IPS-18a (cell line): ENCODE measurements at regions not wholly inside any gene's neighbourhood (a gene's known extent, or its start where the extent isn't known, plus 50 kb on each side); places are given as distances from the start of the nearest gene placed in this dataset.
"Not testable (repeated sequence)": the region's sequence is repeated elsewhere in the genome, so short reads cannot be mapped to it uniquely, and the experiment has no call there.

Source experiments
- H3K27ac ChIP-seq: one replicate; pipeline ENCODE4 v1.5.1; 2013; ENCODE audit warnings: low read length
- H3K27me3 ChIP-seq: one replicate; pipeline ENCODE4 v1.6.1; 2013; ENCODE audit warnings: mild to moderate bottlenecking, low read length; ENCODE audit not compliant: control insufficient read depth, insufficient read depth
- H3K36me3 ChIP-seq: one replicate; pipeline ENCODE4 v1.6.1; 2013; ENCODE audit warnings: low read depth, low read length; ENCODE audit not compliant: control insufficient read depth
- H3K4me1 ChIP-seq: one replicate; pipeline ENCODE4 v1.6.1; 2013; ENCODE audit warnings: low read depth, low read length; ENCODE audit not compliant: control insufficient read depth
- H3K4me3 ChIP-seq: one replicate; pipeline ENCODE4 v1.5.1; 2013; ENCODE audit warnings: low read length
- H3K9ac ChIP-seq: one replicate; pipeline ENCODE4 v1.6.1; 2013; ENCODE audit warnings: mild to moderate bottlenecking, low read length, moderate library complexity
- H3K9me3 ChIP-seq: one replicate; pipeline ENCODE4 v1.6.1; 2013; ENCODE audit warnings: low read depth, low read length; ENCODE audit not compliant: control insufficient read depth

- no peaks in the 10 kb centered on the region for H3K36me3 ChIP-seq
- H3K4me3 ChIP-seq: no peak overlapping the region
- no peaks in the 10 kb centered on the region for H3K4me1 ChIP-seq
- no peak overlapping the region for H3K27ac ChIP-seq
- H3K27me3 ChIP-seq: no peaks in the 10 kb centered on the region
- no peak overlapping the region for H3K9ac ChIP-seq
- H3K9me3 ChIP-seq: no peaks in the 10 kb centered on the region
Observed at GRCh38 chr12:73998894-73999293, 538.7 kb upstream of the ATXN7L3B start.

GRCh38 chr12:74015118-74015517 lies 522.5 kb upstream of the ATXN7L3B start:
- Histone ChIP-seq H3K27ac (no peak overlapping the region), H3K9me3 (no peaks in the 10 kb centered on the region), H3K9ac (no peak overlapping the region), H3K36me3 (no peaks in the 10 kb centered on the region), H3K4me1 (peaks cover 9% of the 10 kb centered on the region), H3K27me3 (no peaks in the 10 kb centered on the region), H3K4me3 (no peak overlapping the region)

- H3K9ac ChIP-seq, H3K27me3 ChIP-seq, H3K36me3 ChIP-seq, H3K4me3 ChIP-seq, H3K9me3 ChIP-seq, H3K4me1 ChIP-seq, H3K27ac ChIP-seq: not testable (repeated sequence)
Observed at GRCh38 chr12:74016324-74016723, 521.3 kb upstream of the ATXN7L3B start.

GRCh38 chr12:74018849-74019248 lies 518.8 kb upstream of the ATXN7L3B start:
- H3K9ac ChIP-seq: no peak overlapping the region
- no peak overlapping the region for H3K27ac ChIP-seq
- peaks cover 9% of the 10 kb centered on the region for H3K4me1 ChIP-seq
- H3K9me3 ChIP-seq: no peaks in the 10 kb centered on the region
- H3K36me3 ChIP-seq: no peaks in the 10 kb centered on the region
- H3K4me3 ChIP-seq: no peak overlapping the region
- no peaks in the 10 kb centered on the region for H3K27me3 ChIP-seq

GRCh38 chr12:74021937-74022336 lies 515.7 kb upstream of the ATXN7L3B start:
- H3K4me3 ChIP-seq: no peak overlapping the region
- H3K4me1 ChIP-seq: peaks cover 9% of the 10 kb centered on the region
- no peaks in the 10 kb centered on the region for H3K27me3 ChIP-seq
- no peak overlapping the region for H3K9ac ChIP-seq
- H3K36me3 ChIP-seq: no peaks in the 10 kb centered on the region
- no peaks in the 10 kb centered on the region for H3K9me3 ChIP-seq
- H3K27ac ChIP-seq: no peak overlapping the region

- no peaks in the 10 kb centered on the region for H3K4me1 ChIP-seq
- no peaks in the 10 kb centered on the region for H3K9me3 ChIP-seq
- no peaks in the 10 kb centered on the region for H3K27me3 ChIP-seq
- H3K4me3 ChIP-seq: no peak overlapping the region
- no peak overlapping the region for H3K27ac ChIP-seq
- H3K9ac ChIP-seq: no peak overlapping the region
- no peaks in the 10 kb centered on the region for H3K36me3 ChIP-seq
Observed at GRCh38 chr12:74031045-74031444, 506.6 kb upstream of the ATXN7L3B start.

GRCh38 chr12:74033531-74033930 lies 504.1 kb upstream of the ATXN7L3B start:
- Histone ChIP-seq H3K9ac (no peak overlapping the region), H3K4me1 (no peaks in the 10 kb centered on the region), H3K27ac (no peak overlapping the region), H3K4me3 (no peak overlapping the region), H3K27me3 (no peaks in the 10 kb centered on the region), H3K9me3 (no peaks in the 10 kb centered on the region), H3K36me3 (no peaks in the 10 kb centered on the region)

- not testable (repeated sequence) for H3K27ac ChIP-seq, H3K4me3 ChIP-seq, H3K9ac ChIP-seq, H3K9me3 ChIP-seq, H3K27me3 ChIP-seq, H3K36me3 ChIP-seq, H3K4me1 ChIP-seq
Observed at GRCh38 chr12:74039138-74039537, 498.5 kb upstream of the ATXN7L3B start.

- no peaks in the 10 kb centered on the region for H3K36me3 ChIP-seq
- no peaks in the 10 kb centered on the region for H3K9me3 ChIP-seq
- no peak overlapping the region for H3K9ac ChIP-seq
- no peak overlapping the region for H3K27ac ChIP-seq
- H3K4me3 ChIP-seq: no peak overlapping the region
- H3K4me1 ChIP-seq: no peaks in the 10 kb centered on the region
- H3K27me3 ChIP-seq: no peaks in the 10 kb centered on the region
Observed at GRCh38 chr12:74043343-74043742, 494.3 kb upstream of the ATXN7L3B start.

- Histone ChIP-seq H3K9me3 (no peaks in the 10 kb centered on the region), H3K4me3 (no peak overlapping the region), H3K9ac (no peak overlapping the region), H3K4me1 (peaks cover 17% of the 10 kb centered on the region), H3K27me3 (no peaks in the 10 kb centered on the region), H3K27ac (no peak overlapping the region), H3K36me3 (no peaks in the 10 kb centered on the region)
Observed at GRCh38 chr12:74049348-74049747, 488.3 kb upstream of the ATXN7L3B start.

GRCh38 chr12:74051848-74052247 lies 485.8 kb upstream of the ATXN7L3B start:
- Histone ChIP-seq H3K9me3 (no peaks in the 10 kb centered on the region), H3K36me3 (no peaks in the 10 kb centered on the region), H3K27ac (peak overlapping the region; percentile 24), H3K4me3 (no peak overlapping the region), H3K4me1 (peaks cover 17% of the 10 kb centered on the region), H3K27me3 (no peaks in the 10 kb centered on the region), H3K9ac (no peak overlapping the region)

GRCh38 chr12:74066476-74066875 lies 471.2 kb upstream of the ATXN7L3B start:
- no peaks in the 10 kb centered on the region for H3K9me3 ChIP-seq
- H3K27ac ChIP-seq: no peak overlapping the region
- no peaks in the 10 kb centered on the region for H3K4me1 ChIP-seq
- H3K4me3 ChIP-seq: no peak overlapping the region
- H3K36me3 ChIP-seq: no peaks in the 10 kb centered on the region
- no peak overlapping the region for H3K9ac ChIP-seq
- H3K27me3 ChIP-seq: no peaks in the 10 kb centered on the region
